ENCODE measurements at regions not wholly inside any gene's neighbourhood (a gene's known extent, or its start where the extent isn't known, plus 50 kb on each side); places are given as distances from the start of the nearest gene placed in this dataset.
"Not testable (repeated sequence)": the region's sequence is repeated elsewhere in the genome, so short reads cannot be mapped to it uniquely, and the experiment has no call there.

- not testable (repeated sequence) for H3K27ac Mint-ChIP-seq (ENCODE audit: unreplicated experiment); H3K9me3 Mint-ChIP-seq (ENCODE audit: unreplicated experiment); H3K36me3 Mint-ChIP-seq (ENCODE audit: unreplicated experiment); DNase-seq; H3K4me3 Mint-ChIP-seq (ENCODE audit: unreplicated experiment); H3K4me1 Mint-ChIP-seq (ENCODE audit: low read depth, unreplicated experiment); H3K27me3 Mint-ChIP-seq (ENCODE audit: unreplicated experiment)
Observed at GRCh38 chr17:445839-446238, 93.2 kb upstream of the RPH3AL start, which contains the start of gene RFLNB. RFLNB (minus strand) TSS chr17:445939.

GRCh38 chr17:444879-445454 is 92.4 kb upstream of the RPH3AL start:
- no peaks in the 10 kb centered on the region for H3K36me3 Mint-ChIP-seq (ENCODE audit: unreplicated experiment)
- no peaks in the 10 kb centered on the region for H3K27me3 Mint-ChIP-seq (ENCODE audit: unreplicated experiment)
- no peaks in the 10 kb centered on the region for H3K9me3 Mint-ChIP-seq (ENCODE audit: unreplicated experiment)
- TF ChIP-seq CTCF (IDR thresholded peaks at IDR 0.05; ENCODE audit: partially characterized antibody, unreplicated experiment) = no peak
- H3K27ac Mint-ChIP-seq (ENCODE audit: unreplicated experiment) = no peak overlapping the region
- H3K4me1 Mint-ChIP-seq (ENCODE audit: low read depth, unreplicated experiment) = no peaks in the 10 kb centered on the region
- DNase-seq = no peak
- H3K4me3 Mint-ChIP-seq (ENCODE audit: unreplicated experiment) = no peak overlapping the region

- TF ChIP-seq CTCF (IDR thresholded peaks at IDR 0.05; ENCODE audit: partially characterized antibody, unreplicated experiment) = no peak
- Mint-ChIP-seq H3K27me3 (ENCODE audit: unreplicated experiment) (no peaks in the 10 kb centered on the region), H3K9me3 (ENCODE audit: unreplicated experiment) (no peaks in the 10 kb centered on the region), H3K27ac (ENCODE audit: unreplicated experiment) (no peak overlapping the region), H3K36me3 (ENCODE audit: unreplicated experiment) (no peaks in the 10 kb centered on the region), H3K4me3 (ENCODE audit: unreplicated experiment) (no peak overlapping the region), H3K4me1 (ENCODE audit: low read depth, unreplicated experiment) (no peaks in the 10 kb centered on the region)
- no peak for DNase-seq
Observed at GRCh38 chr17:443109-443508, 90.5 kb upstream of the RPH3AL start.

- Mint-ChIP-seq H3K9me3 (ENCODE audit: unreplicated experiment) (no peaks in the 10 kb centered on the region), H3K27me3 (ENCODE audit: unreplicated experiment) (no peaks in the 10 kb centered on the region), H3K27ac (ENCODE audit: unreplicated experiment) (no peak overlapping the region), H3K36me3 (ENCODE audit: unreplicated experiment) (no peaks in the 10 kb centered on the region), H3K4me3 (ENCODE audit: unreplicated experiment) (no peak overlapping the region), H3K4me1 (ENCODE audit: low read depth, unreplicated experiment) (no peaks in the 10 kb centered on the region)
- no peak for TF ChIP-seq CTCF (IDR thresholded peaks at IDR 0.05; ENCODE audit: partially characterized antibody, unreplicated experiment)
- DNase-seq = no peak
Observed at GRCh38 chr17:441155-441950, 88.7 kb upstream of the RPH3AL start.

GRCh38 chr17:438191-438590 is 85.6 kb upstream of the RPH3AL start:
- TF ChIP-seq CTCF (IDR thresholded peaks at IDR 0.05; ENCODE audit: partially characterized antibody, unreplicated experiment) = no peak
- Mint-ChIP-seq H3K36me3 (ENCODE audit: unreplicated experiment) (peaks cover 7% of the 10 kb centered on the region), H3K4me1 (ENCODE audit: low read depth, unreplicated experiment) (no peaks in the 10 kb centered on the region), H3K27me3 (ENCODE audit: unreplicated experiment) (no peaks in the 10 kb centered on the region), H3K9me3 (ENCODE audit: unreplicated experiment) (peaks cover 3% of the 10 kb centered on the region), H3K27ac (ENCODE audit: unreplicated experiment) (no peak overlapping the region), H3K4me3 (ENCODE audit: unreplicated experiment) (no peak overlapping the region)
- no peak for DNase-seq

Data from glutamatergic neuron (in vitro differentiated cells).